Loucy (cell line): ENCODE measurements at regions not wholly inside any gene's neighbourhood (a gene's known extent, or its start where the extent isn't known, plus 50 kb on each side); places are given as distances from the start of the nearest gene placed in this dataset.

Experiments
- H2AFZ ChIP-seq: fragments of 200-600 bp; sonication (generic); 2 replicates; pipeline ENCODE4 v1.6.0; 2016; ENCODE audit warnings: antibody characterized with exemption, mild to moderate bottlenecking, low read length, moderate library complexity
- H3F3A ChIP-seq: fragments of 200-600 bp; 2 replicates; pipeline ENCODE4 v1.6.0; 2016; ENCODE audit warnings: antibody characterized with exemption, low read depth, mild to moderate bottlenecking
- H3K27me3 ChIP-seq: fragments of 200-600 bp; sonication (generic); 2 replicates; pipeline ENCODE4 v1.6.1; 2014; ENCODE audit warnings: low read length, mild to moderate bottlenecking; ENCODE audit not compliant: insufficient read depth, poor library complexity, severe bottlenecking
- H3K36me3 ChIP-seq: fragments of 200-600 bp; sonication (generic); 2 replicates; pipeline ENCODE4 v1.6.1; 2016; ENCODE audit warnings: low read length; ENCODE audit not compliant: insufficient read depth
- H3K4me1 ChIP-seq: fragments of 200-600 bp; sonication (generic); 2 replicates; pipeline ENCODE4 v1.5.1; 2014; ENCODE audit warnings: low read length, mild to moderate bottlenecking; ENCODE audit not compliant: insufficient read depth, poor library complexity, severe bottlenecking
- H3K4me2 ChIP-seq: fragments of 200-600 bp; sonication (generic); 2 replicates; pipeline ENCODE4 v1.6.0; 2014; ENCODE audit warnings: antibody characterized with exemption, low read length, low read depth, mild to moderate bottlenecking; ENCODE audit not compliant: poor library complexity, severe bottlenecking
- H3K4me3 ChIP-seq: fragments of 200-600 bp; sonication (generic); 2 replicates; pipeline ENCODE4 v1.5.1; 2014; ENCODE audit warnings: low read length, mild to moderate bottlenecking, mixed read lengths; ENCODE audit not compliant: poor library complexity, severe bottlenecking
- H3K79me2 ChIP-seq: fragments of 200-600 bp; sonication (generic); 2 replicates; pipeline ENCODE4 v1.6.1; 2014; ENCODE audit warnings: low read length; ENCODE audit not compliant: insufficient read depth
- H3K9ac ChIP-seq: fragments of 200-600 bp; sonication (generic); 2 replicates; pipeline ENCODE4 v1.6.0; 2014; ENCODE audit warnings: mild to moderate bottlenecking, low read depth, low read length, moderate library complexity; ENCODE audit not compliant: poor library complexity, severe bottlenecking
- H3K9me2 ChIP-seq: fragments of 200-600 bp; sonication (generic); replicated peaks from 2 replicates; pipeline ENCODE4 v1.6.1; 2016; ENCODE audit warnings: low read depth, low read length, mixed read lengths
- H3K9me3 ChIP-seq: fragments of 200-600 bp; sonication (generic); 2 replicates; pipeline ENCODE4 v1.6.1; 2014; ENCODE audit warnings: mild to moderate bottlenecking, antibody characterized with exemption, low read length, low read depth; ENCODE audit not compliant: insufficient read depth
- H4K20me1 ChIP-seq: fragments of 200-600 bp; sonication (generic); 2 replicates; pipeline ENCODE4 v1.6.0; 2014; ENCODE audit warnings: antibody characterized with exemption, low read length, mild to moderate bottlenecking; ENCODE audit not compliant: insufficient read depth, poor library complexity, severe bottlenecking
- CTCF ChIP-seq: fragments of 200-600 bp; sonication (generic); conservative IDR thresholded peaks from 2 replicates; pipeline ENCODE4 v1.5.1; 2014; ENCODE audit warnings: mild to moderate bottlenecking, antibody characterized with exemption, low read length
- EZH2phosphoT487 ChIP-seq: fragments of 200-600 bp; IDR thresholded peaks from 2 replicates; pipeline ENCODE4 v1.6.1; 2018; ENCODE audit warnings: antibody characterized with exemption, mild to moderate bottlenecking, moderate library complexity, borderline replicate concordance

- Histone ChIP-seq H3K27me3 (no peaks in the 10 kb centered on the region), H3K9me2 (no peaks in the 10 kb centered on the region), H3K4me1 (peaks cover 30% of the 10 kb centered on the region), H4K20me1 (no peaks in the 10 kb centered on the region), H3K36me3 (no peaks in the 10 kb centered on the region), H3K9me3 (no peaks in the 10 kb centered on the region), H2AFZ (no peak overlapping the region), H3K4me2 (no peak overlapping the region), H3K79me2 (no peaks in the 10 kb centered on the region), H3F3A (no peaks in the 10 kb centered on the region), H3K4me3 (no peak overlapping the region), H3K9ac (no peak overlapping the region)
- no peak for TF ChIP-seq CTCF
- no peak for TF ChIP-seq EZH2phosphoT487
Observed at GRCh38 chr2:198368089-198368488, 563.7 kb downstream of the PLCL1 start.

GRCh38 chr2:198362740-198363139 is 558.3 kb downstream of the PLCL1 start:
- TF ChIP-seq EZH2phosphoT487, result no peak
- TF ChIP-seq CTCF, result no peak

GRCh38 chr2:198359308-198359707 is 554.9 kb downstream of the PLCL1 start:
- Histone ChIP-seq H2AFZ (no peak overlapping the region), H3K9ac (no peak overlapping the region), H3K4me2 (no peak overlapping the region), H3K4me1 (peaks cover 8% of the 10 kb centered on the region), H4K20me1 (no peaks in the 10 kb centered on the region), H3K4me3 (no peak overlapping the region), H3F3A (no peaks in the 10 kb centered on the region), H3K36me3 (no peaks in the 10 kb centered on the region), H3K9me2 (no peaks in the 10 kb centered on the region), H3K27me3 (no peaks in the 10 kb centered on the region), H3K79me2 (no peaks in the 10 kb centered on the region), H3K9me3 (no peaks in the 10 kb centered on the region)
- no peak for TF ChIP-seq CTCF
- TF ChIP-seq EZH2phosphoT487, result no peak

More at GRCh38 chr2:198362740-198363139, 558.3 kb downstream of the PLCL1 start:
- H3K9me3 ChIP-seq, result no peaks in the 10 kb centered on the region
- H3K9ac ChIP-seq, result no peak overlapping the region
- no peak overlapping the region for H3K4me3 ChIP-seq
- H2AFZ ChIP-seq, result no peak overlapping the region
- no peaks in the 10 kb centered on the region for H3F3A ChIP-seq
- no peaks in the 10 kb centered on the region for H3K36me3 ChIP-seq
- H4K20me1 ChIP-seq, result no peaks in the 10 kb centered on the region
- no peaks in the 10 kb centered on the region for H3K79me2 ChIP-seq
- no peak overlapping the region for H3K4me2 ChIP-seq
- H3K4me1 ChIP-seq, result peaks cover 9% of the 10 kb centered on the region
- H3K9me2 ChIP-seq, result no peaks in the 10 kb centered on the region
- no peaks in the 10 kb centered on the region for H3K27me3 ChIP-seq
